CD4-positive, alpha-beta T cell treated with Interleukin-12 subunit alpha and Interleukin-12 subunit beta, for 1 hour (primary cell): ENCODE measurements at regions not wholly inside any gene's neighbourhood (a gene's known extent, or its start where the extent isn't known, plus 50 kb on each side); places are given as distances from the start of the nearest gene placed in this dataset.
"Not testable (repeated sequence)": the region's sequence is repeated elsewhere in the genome, so short reads cannot be mapped to it uniquely, and the experiment has no call there.

Source experiments
- DNase-seq: peaks from one replicate; pipeline ENCODE4 v3.0.0-alpha.2; 2020

- DNase-seq, result no peak
These were observed 799.5 kb upstream of the ADGRL3 start for GRCh38 chr4:60400593-60400992.

GRCh38 chr4:60404027-60404426, 796.1 kb upstream of the ADGRL3 start:
- no peak for DNase-seq

GRCh38 chr4:60422439-60422838, 777.7 kb upstream of the ADGRL3 start:
- DNase-seq, result no peak

- not testable (repeated sequence) for DNase-seq
These were observed 776.4 kb upstream of the ADGRL3 start for GRCh38 chr4:60423573-60424184.

- DNase-seq, result no peak
These were observed 767.2 kb upstream of the ADGRL3 start for GRCh38 chr4:60432911-60433310.

DNA sequence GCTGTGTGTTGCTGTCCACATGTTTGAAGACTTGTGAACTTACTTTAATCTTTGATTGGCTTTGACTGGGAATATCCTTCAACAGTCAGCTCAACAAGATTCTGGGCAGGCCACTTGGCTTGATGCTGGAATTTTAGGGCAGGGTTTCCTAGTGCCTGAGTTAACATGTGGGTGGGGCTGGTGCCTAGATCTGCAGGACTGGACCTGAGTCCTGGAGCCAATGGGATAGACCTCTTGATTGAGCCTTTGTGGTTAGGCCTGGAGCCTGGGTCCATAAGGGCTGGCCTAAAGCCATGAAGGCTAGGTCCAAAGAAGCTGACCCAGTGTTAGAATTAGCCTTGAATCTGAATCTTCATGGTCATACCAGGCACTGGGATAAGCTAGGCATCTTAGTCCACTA, 757.1 kb upstream of the ADGRL3 start:
- no peak for DNase-seq

DNA sequence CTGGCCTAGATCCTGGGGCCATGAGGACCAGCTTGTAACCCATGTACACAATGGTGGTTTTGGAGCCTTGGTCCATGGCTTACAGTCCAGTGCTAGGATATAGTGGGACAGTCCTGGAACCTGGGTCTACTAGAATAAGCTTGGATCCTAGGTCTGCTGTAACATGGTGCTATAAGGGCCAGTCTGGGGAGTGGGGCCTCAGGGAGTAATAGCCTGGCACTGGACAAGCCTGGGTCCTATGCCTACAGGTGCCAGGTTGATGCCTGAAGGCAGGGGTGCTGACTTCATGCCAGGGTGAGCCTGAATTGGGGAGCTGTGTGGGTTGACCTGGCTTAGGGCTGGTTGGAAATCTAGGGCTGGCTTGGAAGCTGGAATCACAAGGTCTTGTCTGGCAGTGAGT, 756.3 kb upstream of the ADGRL3 start:
- DNase-seq, result no peak

DNA sequence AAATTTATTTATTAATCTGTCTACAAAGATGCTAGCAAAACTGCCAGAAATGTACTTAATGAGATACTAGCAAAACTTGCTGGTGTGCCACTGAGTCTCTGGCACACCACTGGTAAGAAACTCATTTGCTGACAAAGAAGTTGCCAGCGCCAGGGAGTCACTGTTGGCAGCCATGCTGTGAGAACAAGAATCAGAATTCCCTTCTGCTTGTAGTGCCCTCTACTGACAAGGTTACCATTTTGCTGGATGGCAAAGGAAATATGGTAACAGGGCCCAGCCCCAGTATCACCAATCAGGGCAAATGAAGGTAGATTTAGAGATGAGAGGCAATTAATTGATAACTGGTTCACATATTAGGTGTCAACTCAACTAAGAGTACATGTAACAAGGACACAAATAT, 750.1 kb upstream of the ADGRL3 start:
- no peak for DNase-seq

GRCh38 chr4:60452266-60452665, 747.9 kb upstream of the ADGRL3 start:
- DNase-seq, result no peak

DNA sequence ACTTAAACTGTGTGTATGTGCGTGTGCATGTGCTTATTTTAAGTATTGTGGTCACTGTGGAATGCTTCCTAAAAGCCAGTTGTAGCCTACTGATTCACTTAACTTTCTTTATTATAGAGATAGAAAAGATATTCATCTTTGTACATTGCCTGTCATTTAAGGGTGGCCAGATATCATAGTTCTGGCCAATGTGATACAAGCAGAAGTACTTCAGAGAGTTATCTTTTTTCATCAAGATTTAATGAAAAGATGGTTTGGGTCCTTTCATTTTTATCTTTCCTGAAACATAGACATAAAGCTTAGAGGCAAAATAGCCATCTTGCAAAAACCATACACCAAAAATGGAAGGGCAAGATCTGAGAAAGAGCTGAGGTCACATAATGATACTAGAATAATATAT, 744.7 kb upstream of the ADGRL3 start:
- DNase-seq, result no peak

GRCh38 chr4:60461551-60461950, 738.6 kb upstream of the ADGRL3 start:
- no peak for DNase-seq

GRCh38 chr4:60463857-60464502, 736.1 kb upstream of the ADGRL3 start:
- DNase-seq, result no peak

GRCh38 chr4:60482921-60483351, 717.2 kb upstream of the ADGRL3 start:
- no peak for DNase-seq

- no peak for DNase-seq
These were observed 714.9 kb upstream of the ADGRL3 start for GRCh38 chr4:60485276-60485675.

GRCh38 chr4:60487118-60487761, 712.9 kb upstream of the ADGRL3 start:
- not testable (repeated sequence) for DNase-seq

DNA sequence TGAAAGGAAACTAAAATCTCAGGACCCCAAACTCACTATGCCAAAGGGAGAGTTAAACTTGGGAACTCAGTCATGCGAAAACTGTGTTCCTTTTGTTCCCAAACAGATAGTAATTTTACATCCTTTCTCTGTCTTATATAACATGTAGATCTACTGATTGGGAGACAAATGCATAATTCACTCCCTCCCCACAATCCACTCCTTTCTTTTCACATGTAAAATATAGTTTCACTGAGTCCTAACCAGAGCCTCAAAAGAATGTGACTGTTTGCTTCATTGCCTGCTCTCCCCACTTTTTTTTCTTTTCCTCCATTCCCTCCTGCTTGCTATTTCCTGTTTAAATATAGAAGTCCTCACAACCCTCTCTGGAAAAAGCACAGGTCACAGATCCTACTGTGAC, 699.3 kb upstream of the ADGRL3 start:
- DNase-seq, result no peak

GRCh38 chr4:60502733-60503132, 697.4 kb upstream of the ADGRL3 start:
- no peak for DNase-seq

DNA sequence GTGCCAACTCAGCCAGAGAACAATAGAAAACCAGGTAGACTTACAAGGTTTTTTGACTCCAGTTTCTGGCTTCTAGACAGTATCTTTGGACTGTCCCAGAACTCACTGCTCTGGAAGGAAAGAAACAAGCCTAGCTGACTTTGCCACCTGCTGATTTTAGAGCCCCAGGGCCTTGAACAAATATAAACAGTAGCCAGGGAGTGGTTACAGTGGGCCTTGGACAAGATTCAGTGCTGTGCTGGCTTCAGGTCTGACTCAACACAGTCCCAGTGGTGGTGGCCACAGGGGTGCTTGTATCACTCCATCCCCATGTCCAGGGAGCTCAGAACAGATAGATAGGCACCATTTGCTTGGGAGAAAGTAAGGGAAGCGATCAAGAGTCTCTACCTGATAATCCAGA, 694.1 kb upstream of the ADGRL3 start:
- DNase-seq, result no peak

DNA sequence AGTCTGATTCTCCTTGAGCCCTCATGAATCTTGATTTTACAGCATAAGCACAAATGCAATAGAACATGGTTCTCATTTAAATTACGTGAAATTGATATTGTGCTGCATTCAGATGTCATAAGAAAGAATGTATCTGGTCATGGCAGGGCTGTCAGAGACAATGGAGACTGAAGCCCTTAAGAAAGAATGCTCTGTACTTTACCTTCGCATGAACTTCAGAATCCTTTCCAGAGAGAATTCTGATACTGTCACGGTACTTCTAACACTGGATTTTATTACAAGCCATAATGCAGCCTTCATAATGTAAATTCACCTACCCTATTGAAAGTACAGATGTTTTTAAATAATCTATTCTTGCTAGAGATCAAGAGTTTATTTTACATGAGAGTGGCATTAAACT, 677.9 kb upstream of the ADGRL3 start:
- no peak for DNase-seq

DNA sequence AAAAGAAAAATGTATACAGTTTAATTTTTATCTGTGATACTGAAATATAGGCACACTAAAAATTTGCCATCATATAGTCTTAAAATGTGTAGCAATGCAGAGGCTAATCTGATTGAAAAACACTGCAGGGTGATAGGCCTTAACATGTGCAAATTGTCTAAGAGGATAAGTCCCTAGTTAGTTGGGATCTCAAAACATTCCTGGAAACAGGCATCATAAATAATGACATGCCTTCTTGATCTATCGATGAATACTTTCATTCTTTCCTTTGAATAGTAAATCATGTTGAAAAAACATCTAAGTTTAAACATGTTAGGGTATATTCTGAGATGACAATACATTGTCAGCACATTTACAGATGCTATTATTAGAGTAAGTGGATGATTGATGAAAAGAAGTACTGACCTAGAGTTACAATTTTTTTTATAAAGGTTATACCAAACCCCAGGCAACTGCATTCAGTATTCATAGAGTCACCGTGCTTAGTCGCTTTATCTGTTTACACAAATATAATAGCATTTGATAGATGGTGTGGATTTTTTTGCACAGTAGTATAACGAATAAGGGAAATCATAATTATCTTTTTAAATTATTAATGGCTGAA, 668.2 kb upstream of the ADGRL3 start:
- no peak for DNase-seq

GRCh38 chr4:60544981-60545380, 655.1 kb upstream of the ADGRL3 start:
- DNase-seq, result no peak

DNA sequence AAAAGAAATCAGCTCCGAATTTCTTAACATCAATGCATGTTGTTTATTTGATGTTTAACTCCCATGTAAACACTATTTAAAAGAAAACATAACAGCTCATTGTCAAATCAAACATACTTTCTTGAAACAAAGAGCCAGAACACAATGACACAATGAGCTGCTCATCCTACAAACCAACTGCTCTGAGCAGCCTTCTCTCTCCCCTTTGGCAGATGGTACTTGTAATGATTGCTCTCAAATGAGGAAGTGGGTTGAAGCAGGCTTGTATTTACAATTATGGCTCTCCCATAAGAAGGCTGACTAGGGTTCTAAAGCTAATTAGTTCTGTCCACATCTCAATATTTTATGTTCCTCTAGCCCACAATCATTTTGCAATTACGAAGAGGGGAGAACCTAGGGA, 637.8 kb upstream of the ADGRL3 start:
- no peak for DNase-seq

DNA sequence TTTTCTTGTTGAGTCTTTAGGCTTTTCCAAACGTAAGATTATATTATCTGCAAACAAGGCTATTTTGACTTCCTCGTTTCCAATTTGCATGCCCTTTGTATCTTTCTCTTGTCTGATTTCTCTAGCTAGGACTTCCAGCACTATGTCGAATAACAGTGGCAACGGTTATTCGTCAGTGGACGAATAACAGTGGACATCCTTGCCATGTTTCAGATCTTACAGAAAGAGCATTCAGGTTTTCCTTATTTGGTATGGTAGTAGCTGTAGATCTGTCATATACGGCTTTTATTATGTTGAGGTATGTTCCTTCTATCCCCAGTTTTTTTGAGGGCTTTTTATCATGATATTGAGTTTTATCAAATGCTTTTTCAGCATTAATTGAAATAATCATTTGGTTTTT, 634.6 kb upstream of the ADGRL3 start:
- no peak for DNase-seq

DNA sequence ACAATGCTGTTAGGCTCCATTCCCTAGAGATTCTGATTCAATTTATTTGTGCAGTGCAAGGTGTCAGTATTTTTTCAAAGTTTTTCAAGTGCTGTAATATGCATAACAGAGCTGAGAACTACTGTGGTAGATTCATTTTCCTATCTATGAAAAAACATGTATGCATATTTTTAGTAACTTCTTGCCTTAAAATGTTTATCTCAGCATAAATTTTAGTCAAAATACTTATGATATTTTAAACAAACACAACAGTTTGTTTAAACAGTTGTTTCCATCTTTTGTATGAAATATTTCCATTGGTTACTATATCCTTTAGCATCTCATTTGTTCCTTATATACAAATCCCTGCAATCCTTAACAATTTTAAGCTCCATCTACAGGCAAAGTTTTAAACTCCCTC, 624.8 kb upstream of the ADGRL3 start:
- DNase-seq, result no peak
